Liver (tissue), 7 donors: ENCODE measurements at regions not wholly inside any gene's neighbourhood (a gene's known extent, or its start where the extent isn't known, plus 50 kb on each side); places are given as distances from the start of the nearest gene placed in this dataset.

Experiments
- DNase-seq: peaks from one replicate; pipeline ENCODE4 v3.0.0-alpha.2; 2017; ENCODE audit warnings: low spot score
- H3K27ac ChIP-seq, 2 donors: one replicate each; pipeline ENCODE4 v1.7.0; 2013; ENCODE audit warnings: inconsistent platforms in 2 of 2, low read length in 2 of 2, control low read depth in 1 of 2, low read depth in 1 of 2, mild to moderate bottlenecking in 1 of 2
- H3K27me3 ChIP-seq, 4 donors: one replicate each; pipeline versions ENCODE4 v1.6.1 to v1.7.0; 2013; ENCODE audit warnings: low read length in 3 of 4, inconsistent platforms in 1 of 4, mild to moderate bottlenecking in 1 of 4, moderate library complexity in 1 of 4; ENCODE audit not compliant: control insufficient read depth in 4 of 4, insufficient read depth in 4 of 4
- H3K36me3 ChIP-seq, 4 donors: one replicate each; pipeline versions ENCODE4 v1.6.1 to v1.7.0; 2013; ENCODE audit warnings: low read length in 3 of 4, mild to moderate bottlenecking in 3 of 4, low read depth in 1 of 4, moderate library complexity in 1 of 4; ENCODE audit not compliant: control insufficient read depth in 4 of 4, insufficient read depth in 3 of 4
- H3K4me1 ChIP-seq, 4 donors: one replicate each; pipeline versions ENCODE4 v1.6.1 to v1.7.0; 2013; ENCODE audit warnings: low read length in 3 of 4, mild to moderate bottlenecking in 3 of 4, moderate library complexity in 1 of 4; ENCODE audit not compliant: control insufficient read depth in 4 of 4, insufficient read depth in 4 of 4
- H3K4me3 ChIP-seq, 3 donors: one replicate each; pipeline versions ENCODE4 v1.6.1 to v1.7.0; 2013; ENCODE audit warnings: low read length in 3 of 3, control low read depth in 1 of 3, low read depth in 1 of 3, mild to moderate bottlenecking in 1 of 3
- H3K9ac ChIP-seq, 2 donors: one replicate each; pipeline ENCODE4 v1.7.0; 2013; ENCODE audit warnings: low read length in 2 of 2, mild to moderate bottlenecking in 2 of 2, moderate library complexity in 2 of 2, control low read depth in 1 of 2, low read depth in 1 of 2
- H3K9me3 ChIP-seq, 4 donors: one replicate each; pipeline versions ENCODE4 v1.6.1 to v1.7.0; 2013; ENCODE audit warnings: low read length in 3 of 4; ENCODE audit not compliant: control insufficient read depth in 4 of 4
- CTCF ChIP-seq: fragments of 150-350 bp; IDR thresholded peaks from 2 replicates; pipeline ENCODE4 v1.5.1; 2017; ENCODE audit warnings: improper control_type of control experiment, low read depth, low read length; ENCODE audit not compliant: missing input control
- EGR1 ChIP-seq, 2 donors: IDR thresholded peaks; 2 replicates each; pipeline ENCODE4 v1.6.1; 2016 to 2018; ENCODE audit warnings: antibody characterized with exemption in 2 of 2, low read depth in 2 of 2
- FOXA1 ChIP-seq: IDR thresholded peaks from 2 replicates; pipeline ENCODE4 v1.6.1; 2016; ENCODE audit warnings: antibody characterized with exemption
- FOXA2 ChIP-seq: IDR thresholded peaks from 2 replicates; pipeline ENCODE4 v1.6.1; 2016; ENCODE audit warnings: antibody characterized with exemption
- GABPA ChIP-seq, 2 donors: IDR thresholded peaks in 1 of 2; conservative IDR thresholded peaks in 1 of 2; 2 replicates each; pipeline ENCODE4 v1.6.1; 2016; ENCODE audit warnings: antibody characterized with exemption in 2 of 2, mild to moderate bottlenecking in 1 of 2, moderate library complexity in 1 of 2
- HNF4A ChIP-seq, 2 donors: conservative IDR thresholded peaks; 2 replicates each; pipeline ENCODE4 v1.6.1; 2016; ENCODE audit warnings: antibody characterized with exemption in 2 of 2, mild to moderate bottlenecking in 2 of 2
- HNF4G ChIP-seq: IDR thresholded peaks from 2 replicates; pipeline ENCODE4 v1.6.1; 2016; ENCODE audit warnings: antibody characterized with exemption
- JUND ChIP-seq, 2 donors: IDR thresholded peaks; 2 replicates each; pipeline ENCODE4 v1.6.1; 2016; ENCODE audit warnings: antibody characterized with exemption in 2 of 2
- MAX ChIP-seq: IDR thresholded peaks from 2 replicates; pipeline ENCODE4 v1.6.1; 2016; ENCODE audit warnings: antibody characterized with exemption
- NR2F2 ChIP-seq: IDR thresholded peaks from 2 replicates; pipeline ENCODE4 v1.6.1; 2016; ENCODE audit warnings: antibody characterized with exemption
- RAD21 ChIP-seq, 2 donors: IDR thresholded peaks; 2 replicates each; pipeline ENCODE4 v1.6.1; 2016; ENCODE audit warnings: antibody characterized with exemption in 2 of 2, mild to moderate bottlenecking in 2 of 2
- REST ChIP-seq: IDR thresholded peaks from 2 replicates; pipeline ENCODE4 v1.6.1; 2016; ENCODE audit warnings: antibody characterized with exemption, mild to moderate bottlenecking
- RXRA ChIP-seq, 2 donors: IDR thresholded peaks; 2 replicates each; pipeline ENCODE4 v1.6.1; 2017 to 2018; ENCODE audit warnings: antibody characterized with exemption in 2 of 2, mild to moderate bottlenecking in 1 of 2
- SP1 ChIP-seq: IDR thresholded peaks from 2 replicates; pipeline ENCODE4 v1.6.1; 2018; ENCODE audit warnings: antibody characterized with exemption, mild to moderate bottlenecking
- TAF1 ChIP-seq: conservative IDR thresholded peaks from 2 replicates; pipeline ENCODE4 v1.6.1; 2016; ENCODE audit warnings: antibody characterized with exemption, mild to moderate bottlenecking
- YY1 ChIP-seq: IDR thresholded peaks from 2 replicates; pipeline ENCODE4 v1.6.1; 2016; ENCODE audit warnings: antibody characterized with exemption, mild to moderate bottlenecking
- ZBTB33 ChIP-seq: IDR thresholded peaks from 2 replicates; pipeline ENCODE4 v1.6.1; 2016; ENCODE audit warnings: antibody characterized with exemption
- TF ChIP-seq, protein P1 (sequence below): IDR thresholded peaks from 2 replicates; pipeline ENCODE4 v1.6.1; 2016; ENCODE audit warnings: antibody characterized with exemption
- donor health status: healthy.
- donor health status: healthy.
- donor health status: healthy.
- donor health status: healthy.

DNA sequence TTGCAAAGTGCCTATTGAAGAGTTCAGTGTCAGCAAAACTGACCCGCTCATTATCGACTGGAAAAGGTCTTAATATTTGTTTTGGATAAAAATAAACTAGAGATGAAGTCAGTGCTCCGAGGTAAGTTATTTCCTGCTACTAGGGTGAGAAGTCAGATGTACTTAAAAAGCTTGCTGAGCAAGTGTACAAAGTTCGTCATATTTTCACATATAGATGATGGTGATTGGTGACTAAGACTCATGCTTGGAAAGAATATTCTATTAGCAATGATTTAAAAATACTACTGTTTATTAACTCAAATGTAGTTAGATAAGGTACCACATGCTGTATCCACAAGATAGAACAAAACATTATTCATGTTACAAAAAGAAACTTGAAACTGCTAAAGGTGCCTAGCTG, 643.7 kb downstream of the GABRG2 start (continued):
- TF ChIP-seq ZBTB33 (no peak), RAD21 (IDR thresholded peaks at IDR 0.05) (no peak), MAX (no peak), RXRA (IDR thresholded peaks at IDR 0.05) (no peak), HNF4A (conservative IDR thresholded peaks at IDR 0.05) (no peak), GABPA (IDR thresholded peaks at IDR 0.05 in 1 of 2, conservative IDR thresholded peaks at IDR 0.05 in 1 of 2) (no peak), TAF1 (no peak), NR2F2 (no peak), YY1 (no peak)
- TF ChIP-seq, protein P1, sequence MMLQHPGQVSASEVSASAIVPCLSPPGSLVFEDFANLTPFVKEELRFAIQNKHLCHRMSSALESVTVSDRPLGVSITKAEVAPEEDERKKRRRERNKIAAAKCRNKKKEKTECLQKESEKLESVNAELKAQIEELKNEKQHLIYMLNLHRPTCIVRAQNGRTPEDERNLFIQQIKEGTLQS = no peak

GRCh38 chr5:162719720-162720119, 652.1 kb downstream of the GABRG2 start:
- H3K36me3 ChIP-seq = no peaks in the 10 kb centered on the region
- H3K4me1 ChIP-seq = no peaks in the 10 kb centered on the region
- no peak overlapping the region for H3K9ac ChIP-seq
- H3K27ac ChIP-seq = no peak overlapping the region
- no peak for DNase-seq
- no peaks in the 10 kb centered on the region for H3K27me3 ChIP-seq
- H3K9me3 ChIP-seq = peaks cover 4 to 11% (median 8%) of the 10 kb centered on the region in 4 donors
- TF ChIP-seq, protein P1 = no peak
- TF ChIP-seq FOXA1 (no peak), ZBTB33 (no peak), HNF4A (conservative IDR thresholded peaks at IDR 0.05) (no peak), FOXA2 (no peak), CTCF (no peak), YY1 (no peak), SP1 (no peak), EGR1 (IDR thresholded peaks at IDR 0.05; ENCODE audit: low read depth in 2 of 2) (no peak), RXRA (IDR thresholded peaks at IDR 0.05) (no peak), GABPA (IDR thresholded peaks at IDR 0.05 in 1 of 2, conservative IDR thresholded peaks at IDR 0.05 in 1 of 2) (no peak), JUND (IDR thresholded peaks at IDR 0.05) (no peak), MAX (no peak), HNF4G (no peak), NR2F2 (no peak), RAD21 (IDR thresholded peaks at IDR 0.05) (no peak), REST (no peak), TAF1 (no peak)
- H3K4me3 ChIP-seq = no peak overlapping the region
